Stimulated activated CD4-positive, alpha-beta T cell treated with anti-CD3 and anti-CD28 coated beads, Interleukin-1b, Interleukin-23, amount 100 ng/mL, for 48 hours (primary cell): ENCODE measurements at regions not wholly inside any gene's neighbourhood (a gene's known extent, or its start where the extent isn't known, plus 50 kb on each side); places are given as distances from the start of the nearest gene placed in this dataset.
"Not testable (repeated sequence)": the region's sequence is repeated elsewhere in the genome, so short reads cannot be mapped to it uniquely, and the experiment has no call there.

Source experiments
- DNase-seq: peaks from one replicate; pipeline ENCODE4 v3.0.0-alpha.2; 2020

GRCh38 chr1:149229813-149230212 lies 126.5 kb upstream of the NBPF9 start:
- not testable (repeated sequence) for DNase-seq

DNA sequence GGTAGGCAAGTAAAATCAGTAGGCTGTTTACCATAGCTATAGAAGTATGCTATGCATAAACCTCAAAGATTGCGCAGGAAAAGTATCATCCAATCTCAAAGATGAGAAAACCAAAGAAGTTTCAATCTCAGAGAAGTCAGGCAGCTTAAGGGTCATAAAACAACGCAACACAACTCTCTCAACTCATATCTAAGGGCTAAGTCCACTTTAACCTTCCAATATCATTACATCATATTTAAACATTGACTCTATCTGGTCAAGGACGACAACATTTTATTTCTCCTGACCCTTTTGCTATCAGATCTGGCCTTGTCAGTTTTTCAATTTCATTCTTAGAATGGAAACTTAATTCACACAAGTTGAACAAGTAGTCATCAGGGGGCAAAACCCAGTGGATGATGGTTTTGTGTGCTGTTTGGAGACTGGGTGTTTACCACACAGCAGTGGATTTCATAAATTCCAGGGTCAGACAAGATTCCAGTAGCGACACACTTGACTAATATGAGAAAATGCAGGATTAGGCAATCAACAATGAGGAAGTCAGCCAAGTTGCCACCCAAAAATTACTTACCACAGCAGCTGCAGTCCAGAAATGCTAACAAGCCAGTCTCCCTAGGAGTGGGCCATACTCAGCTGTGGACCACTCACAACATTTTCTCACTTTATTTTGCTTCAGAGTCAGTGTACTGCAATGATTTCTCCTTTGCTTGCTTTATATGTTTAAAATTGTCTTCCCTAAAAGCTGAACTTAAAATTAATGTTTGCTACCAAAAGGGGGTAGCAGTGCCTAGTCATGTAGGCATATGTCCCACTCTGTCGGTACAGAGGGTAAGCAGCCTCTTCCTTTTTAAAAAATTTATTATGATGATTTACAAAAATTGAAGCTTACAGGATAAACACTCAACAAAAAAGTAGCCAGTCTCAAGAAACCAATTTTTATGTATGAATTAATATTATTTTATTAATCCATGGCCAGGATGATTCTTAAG lies 131.9 kb upstream of the NBPF9 start:
- not testable (repeated sequence) for DNase-seq

- DNase-seq = not testable (repeated sequence)
Observed at GRCh38 chr1:149237515-149237914, 134.2 kb upstream of the NBPF9 start.

- not testable (repeated sequence) for DNase-seq
Observed at GRCh38 chr1:149239897-149240508, 136.7 kb upstream of the NBPF9 start.

DNA sequence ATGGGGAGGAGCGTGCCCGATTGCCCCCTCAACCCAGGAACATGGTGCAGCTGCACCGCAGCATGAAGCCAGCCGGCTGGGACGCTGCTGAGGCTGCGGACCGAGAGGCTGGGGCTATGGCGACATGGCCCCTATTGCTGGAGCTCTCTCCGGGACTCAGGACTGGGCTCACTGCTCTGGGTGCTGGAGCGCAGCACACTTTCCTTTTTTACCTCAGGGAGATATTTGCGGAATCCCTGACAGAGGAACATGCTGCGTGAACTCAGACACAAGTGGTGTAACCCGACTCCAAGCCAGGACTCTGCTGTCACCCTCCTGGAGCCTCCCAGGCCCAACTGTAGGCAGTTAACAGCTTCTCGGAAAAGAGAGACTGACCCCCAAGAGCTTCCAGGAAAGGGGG lies 137.2 kb upstream of the NBPF9 start:
- not testable (repeated sequence) for DNase-seq

DNA sequence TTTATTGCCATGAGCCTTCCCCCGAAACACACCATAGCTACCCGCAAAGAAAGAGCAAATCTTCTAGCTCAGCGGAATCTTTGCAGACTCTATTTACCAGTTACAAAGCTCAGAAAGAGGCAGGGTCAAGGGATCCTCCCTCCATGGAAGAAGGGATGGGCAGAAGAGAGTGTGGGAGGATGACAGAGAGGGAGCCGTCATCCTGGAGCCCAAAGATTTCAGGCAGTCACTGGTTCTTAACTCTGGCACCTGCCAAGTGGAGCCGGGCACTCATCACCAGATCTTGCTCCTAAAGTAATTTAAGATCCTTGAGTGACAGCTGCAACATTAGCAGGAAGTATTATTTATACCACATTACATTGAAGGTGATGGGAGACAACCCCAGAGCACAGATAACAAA lies 137.9 kb upstream of the NBPF9 start:
- not testable (repeated sequence) for DNase-seq

DNA sequence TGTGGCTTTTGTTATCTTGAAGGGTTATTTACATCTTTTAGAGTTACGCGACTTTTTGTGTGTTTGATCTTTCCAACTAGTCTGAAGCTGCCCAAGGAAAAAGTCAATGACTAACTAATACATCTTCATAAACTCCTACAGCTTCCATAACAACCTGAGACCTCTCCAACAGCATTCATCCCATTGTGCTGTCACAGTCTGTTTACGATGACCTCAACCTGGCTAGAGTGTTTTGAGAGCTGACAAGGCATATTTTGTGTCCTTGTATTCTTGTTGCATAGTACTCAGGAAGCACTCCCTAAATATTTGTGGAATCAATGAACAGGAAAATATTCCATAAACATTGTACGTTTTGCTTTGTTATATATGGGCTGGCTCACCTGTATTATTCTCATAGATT lies 140.2 kb upstream of the NBPF9 start:
- not testable (repeated sequence) for DNase-seq

DNA sequence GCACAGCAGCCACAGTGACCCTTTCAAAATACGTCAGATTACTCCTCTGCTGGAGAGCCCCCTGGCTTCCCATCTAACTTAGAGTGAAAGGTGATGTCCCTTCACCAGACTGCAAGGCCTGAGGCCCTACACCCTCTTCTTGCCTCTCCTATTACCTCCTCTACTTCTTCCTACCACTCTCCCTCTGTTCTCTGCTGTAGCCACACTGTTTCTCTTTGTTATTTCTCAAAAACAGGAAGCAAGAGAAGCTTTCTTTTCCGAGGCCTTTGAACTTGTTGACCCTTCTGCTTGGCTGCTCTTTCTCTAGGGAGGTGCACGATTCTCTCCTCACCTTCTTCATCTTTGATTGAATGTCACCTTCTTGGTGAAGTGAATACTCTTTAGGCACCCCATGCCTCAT lies 141.3 kb upstream of the NBPF9 start:
- not testable (repeated sequence) for DNase-seq

GRCh38 chr1:149246212-149246611 lies 142.9 kb upstream of the NBPF9 start:
- not testable (repeated sequence) for DNase-seq

- DNase-seq = not testable (repeated sequence)
Observed at GRCh38 chr1:149248610-149249009, 145.3 kb upstream of the NBPF9 start.

DNA sequence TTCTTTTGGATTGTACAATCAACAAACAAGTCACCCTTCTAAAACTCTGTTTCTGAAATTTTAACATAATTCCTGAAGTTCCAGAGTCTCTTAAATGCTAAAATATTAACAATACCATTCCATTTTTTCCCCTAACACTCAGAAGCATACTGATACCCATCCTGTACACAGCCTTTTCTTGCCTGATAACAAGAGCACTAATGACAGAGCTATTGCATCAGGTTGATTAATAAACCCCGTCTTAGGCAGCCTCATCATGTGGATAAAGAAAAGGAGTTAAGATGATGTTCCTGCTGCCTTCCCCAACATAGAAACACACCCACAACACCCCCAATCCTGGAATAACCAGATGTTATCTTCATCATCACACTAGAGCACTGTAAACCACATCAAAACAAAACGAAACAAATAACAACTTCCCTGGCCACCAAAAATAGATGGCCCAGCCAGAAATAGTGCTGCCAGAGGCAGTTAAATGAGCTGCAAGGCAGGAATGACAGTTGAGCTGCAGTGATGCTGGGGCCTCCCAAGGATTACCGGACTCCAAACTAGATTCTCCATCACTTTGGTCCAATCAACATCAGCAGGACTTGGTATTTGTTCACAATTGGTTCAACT lies 146.6 kb upstream of the NBPF9 start:
- DNase-seq = not testable (repeated sequence)

DNA sequence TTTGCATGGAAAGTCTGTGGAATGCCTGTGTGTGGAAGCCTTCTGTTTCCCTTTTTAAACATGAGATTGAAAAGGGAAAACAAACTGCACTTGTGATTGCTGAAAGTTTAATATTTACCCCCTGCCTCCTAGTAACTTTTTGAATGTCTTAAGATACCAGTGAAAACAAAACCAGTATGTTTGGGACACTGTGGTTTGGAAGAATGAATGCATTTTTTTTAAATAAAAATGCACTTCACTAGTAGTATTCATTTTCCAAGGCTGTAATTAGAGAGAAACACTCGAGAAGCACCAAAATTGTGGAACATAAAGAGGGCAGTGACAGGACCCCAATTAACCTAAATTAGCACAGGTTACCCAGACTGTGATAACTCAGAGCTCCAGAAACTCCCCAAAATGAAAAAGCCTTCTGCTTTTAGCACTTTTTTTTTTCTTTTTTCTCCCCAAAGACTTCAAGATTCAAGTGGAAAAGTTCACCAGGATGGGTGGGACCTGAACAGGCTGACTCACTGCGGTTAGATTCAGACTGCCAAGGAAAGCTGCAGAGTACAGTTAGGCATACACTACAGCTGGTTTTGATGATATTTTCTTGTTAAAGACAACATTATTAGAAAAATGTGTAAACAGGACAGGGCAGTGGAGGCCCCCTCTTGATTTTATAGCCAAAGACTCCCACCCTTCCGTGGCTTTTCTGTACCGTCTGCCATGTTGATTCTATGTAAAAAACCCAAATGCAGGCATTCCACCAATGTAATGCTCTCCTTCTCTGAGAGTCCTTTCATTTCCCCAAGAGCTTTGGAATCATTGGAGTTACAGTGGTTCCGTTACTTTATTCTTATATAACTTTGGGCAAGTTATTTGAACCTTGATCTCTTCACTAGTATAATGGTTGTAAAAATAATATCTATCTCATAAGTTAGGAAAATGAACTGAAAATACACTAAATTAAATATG lies 151.8 kb upstream of the NBPF9 start:
- not testable (repeated sequence) for DNase-seq

DNA sequence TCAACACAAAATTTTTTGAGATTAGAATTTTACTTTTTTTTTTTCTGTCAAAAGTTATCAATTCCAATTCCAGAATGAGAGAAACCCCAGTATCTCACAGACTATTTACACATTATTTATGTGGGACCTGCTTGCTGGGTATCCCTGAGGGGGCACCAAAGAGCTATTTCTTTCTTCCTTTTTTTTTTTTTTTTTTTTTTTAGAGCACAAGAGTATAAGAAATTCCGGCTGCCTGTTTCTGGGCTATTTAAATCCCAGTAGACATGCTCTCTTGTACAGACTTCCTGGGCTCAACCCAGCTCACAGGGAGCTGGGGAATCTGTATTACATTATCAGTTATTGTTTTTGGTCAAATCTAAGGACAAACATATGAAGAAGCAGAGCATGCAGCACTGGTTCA lies 156.9 kb upstream of the NBPF9 start:
- not testable (repeated sequence) for DNase-seq

- not testable (repeated sequence) for DNase-seq
Observed at GRCh38 chr1:149260736-149261340, 157.5 kb upstream of the NBPF9 start.

DNA sequence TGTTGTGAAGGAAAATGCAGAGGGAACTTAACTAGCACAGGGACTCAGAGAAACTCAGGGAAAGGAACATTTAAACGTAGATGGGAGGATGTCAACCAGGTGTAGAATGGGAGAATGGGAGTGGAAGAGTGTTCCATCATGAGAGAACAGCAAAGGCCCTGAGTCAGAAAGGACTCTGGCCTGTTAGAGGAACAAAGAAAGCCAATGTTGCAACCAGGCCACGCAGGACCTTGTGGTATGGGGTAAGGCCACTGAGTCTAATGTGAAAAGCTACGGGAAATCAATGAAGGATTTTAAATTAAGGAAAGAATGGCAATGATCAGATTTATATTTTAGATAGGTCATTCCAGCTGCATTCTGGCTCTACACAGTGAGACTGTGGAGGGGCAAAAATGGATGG lies 163.9 kb upstream of the NBPF9 start:
- not testable (repeated sequence) for DNase-seq

- not testable (repeated sequence) for DNase-seq
Observed at GRCh38 chr1:149269001-149269702, 165.8 kb upstream of the NBPF9 start.

GRCh38 chr1:149269833-149270232 lies 166.5 kb upstream of the NBPF9 start:
- DNase-seq = not testable (repeated sequence)

- DNase-seq = not testable (repeated sequence)
Observed at GRCh38 chr1:149274493-149274892, 171.1 kb upstream of the NBPF9 start.

- not testable (repeated sequence) for DNase-seq
Observed at GRCh38 chr1:149275802-149276201, 172.5 kb upstream of the NBPF9 start.

DNA sequence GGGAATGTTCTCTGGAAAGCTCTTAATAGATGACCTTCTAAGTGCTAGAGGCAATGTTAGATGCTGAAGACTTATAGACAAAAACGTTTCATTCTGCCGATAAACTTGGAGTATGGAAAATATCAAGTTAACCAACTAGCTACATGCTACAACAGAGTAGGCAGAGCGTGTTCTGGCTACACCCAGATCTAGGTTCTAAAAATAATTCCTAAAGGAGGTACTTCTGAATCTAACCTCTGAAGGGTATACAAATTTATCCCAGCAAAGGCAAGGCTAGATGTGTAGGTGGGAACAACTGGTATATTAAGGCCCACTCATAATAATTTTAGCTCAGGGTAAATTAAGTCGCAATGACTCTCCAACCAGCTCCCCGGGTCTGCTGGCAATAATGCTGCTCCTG lies 173.1 kb upstream of the NBPF9 start:
- not testable (repeated sequence) for DNase-seq

GRCh38 chr1:149278156-149278555 lies 174.8 kb upstream of the NBPF9 start:
- DNase-seq = not testable (repeated sequence)
